ENCODE measurements at regions not wholly inside any gene's neighbourhood (a gene's known extent, or its start where the extent isn't known, plus 50 kb on each side); places are given as distances from the start of the nearest gene placed in this dataset.
"Not testable (repeated sequence)": the region's sequence is repeated elsewhere in the genome, so short reads cannot be mapped to it uniquely, and the experiment has no call there.

DNA sequence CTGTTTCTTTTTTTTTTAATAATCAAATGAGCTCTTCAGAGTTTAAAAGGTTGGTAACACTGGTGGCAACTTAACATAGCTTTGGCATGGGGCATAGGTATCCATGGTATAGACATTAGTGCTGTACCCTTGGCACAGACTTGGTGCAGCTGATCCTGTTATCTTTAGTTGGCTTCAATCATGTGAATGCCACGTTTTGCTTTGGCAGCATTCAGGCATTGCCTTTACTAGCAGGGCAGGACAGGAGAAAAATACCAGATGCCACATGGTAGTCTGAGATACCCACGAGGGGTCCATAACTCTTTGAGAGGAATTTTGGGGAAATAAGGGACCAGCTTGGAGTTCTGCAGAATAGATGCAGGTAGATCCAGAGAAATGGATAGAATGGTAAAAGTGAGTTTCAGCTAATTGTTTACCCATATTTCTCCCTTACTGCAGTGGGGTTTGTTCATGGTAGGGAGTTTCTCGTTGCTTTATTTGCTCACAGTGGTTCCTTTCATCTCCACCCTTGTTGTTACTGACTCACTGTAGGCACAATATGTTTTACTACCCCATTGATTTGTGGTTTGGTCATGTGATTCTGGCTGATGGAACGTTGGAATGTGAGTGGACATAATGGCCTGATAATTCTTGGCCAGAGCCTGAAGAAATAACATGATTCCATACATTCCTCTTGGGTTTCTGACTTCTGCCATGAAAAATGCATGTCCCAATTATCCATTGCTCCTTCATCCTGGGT lies 342.7 kb downstream of the GLUD2 start:
- no peak overlapping the region for H3K27ac ChIP-seq
- H3K4me3 ChIP-seq = no peak overlapping the region

DNA sequence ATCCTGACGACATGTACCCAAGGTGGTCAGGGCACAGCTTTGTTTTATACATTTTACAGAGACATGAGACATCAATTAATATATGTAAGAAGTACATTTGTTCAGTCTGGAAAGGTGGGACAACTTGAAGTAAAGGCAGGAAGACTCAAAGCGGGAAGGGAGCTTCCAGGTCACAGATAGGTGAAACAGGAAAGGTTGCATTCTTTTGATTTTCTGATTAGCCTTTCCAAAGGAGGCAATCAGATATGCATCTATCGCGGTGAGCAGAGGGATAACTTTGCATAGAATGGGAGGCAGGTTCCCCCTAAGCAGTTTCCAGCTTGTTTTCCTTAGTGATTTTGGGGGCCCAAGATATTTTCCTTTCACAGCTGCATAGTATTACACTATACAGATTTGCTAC lies 358.4 kb downstream of the GLUD2 start:
- H3K27ac ChIP-seq = no peak overlapping the region
- TF ChIP-seq CTCF (IDR thresholded peaks at IDR 0.05) = no peak
- DNase-seq (ENCODE audit: low spot score) = no peak
- H3K4me3 ChIP-seq = no peak overlapping the region

More for the DNA sequence above, 342.7 kb downstream of the GLUD2 start:
- TF ChIP-seq CTCF (IDR thresholded peaks at IDR 0.05) = no peak
- no peak for DNase-seq (ENCODE audit: low spot score)

DNA sequence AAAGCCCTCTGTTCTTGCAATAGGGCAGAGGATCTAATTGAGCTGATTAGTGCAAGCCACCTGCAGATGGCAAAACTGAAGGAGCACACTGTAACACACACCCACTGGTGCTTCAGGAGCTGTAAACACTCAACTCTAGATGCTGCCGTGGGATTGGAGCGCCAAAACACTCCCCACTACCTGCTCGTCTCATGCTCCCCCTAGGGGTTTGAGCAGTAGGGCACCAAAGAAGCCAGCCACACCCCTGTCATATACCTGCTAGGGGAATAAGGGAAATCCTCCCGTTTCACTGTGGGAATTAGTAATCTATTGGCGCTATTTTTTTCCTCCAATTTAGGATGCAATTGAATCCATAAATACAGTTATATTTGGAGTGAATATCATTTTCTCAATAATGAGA lies 360.2 kb downstream of the GLUD2 start:
- no peak for TF ChIP-seq CTCF (IDR thresholded peaks at IDR 0.05)
- no peak overlapping the region for H3K27ac ChIP-seq
- no peak for DNase-seq (ENCODE audit: low spot score)
- no peak overlapping the region for H3K4me3 ChIP-seq

DNA sequence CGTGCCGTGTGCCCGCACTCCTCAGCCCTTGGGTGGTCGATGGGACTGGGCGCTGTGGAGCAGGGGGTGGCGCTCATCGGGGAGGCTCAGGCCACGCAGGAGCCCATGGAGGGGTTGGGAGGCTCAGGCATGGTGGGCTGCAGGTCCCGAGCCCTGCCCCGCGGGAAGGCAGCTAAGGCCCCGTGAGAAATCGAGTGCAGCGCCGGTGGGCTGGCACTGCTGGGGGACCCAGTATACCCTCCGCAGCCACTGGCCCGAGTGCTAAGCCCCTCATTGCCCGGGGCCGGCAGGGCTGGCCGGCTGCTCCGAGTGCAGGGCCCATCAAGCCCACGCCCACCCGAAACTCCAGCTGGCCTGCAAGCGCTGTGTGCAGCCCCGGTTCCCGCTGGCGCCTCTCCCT lies 384.1 kb downstream of the GLUD2 start:
- H3K4me3 ChIP-seq; H3K27ac ChIP-seq; DNase-seq (ENCODE audit: low spot score): not testable (repeated sequence)

DNA sequence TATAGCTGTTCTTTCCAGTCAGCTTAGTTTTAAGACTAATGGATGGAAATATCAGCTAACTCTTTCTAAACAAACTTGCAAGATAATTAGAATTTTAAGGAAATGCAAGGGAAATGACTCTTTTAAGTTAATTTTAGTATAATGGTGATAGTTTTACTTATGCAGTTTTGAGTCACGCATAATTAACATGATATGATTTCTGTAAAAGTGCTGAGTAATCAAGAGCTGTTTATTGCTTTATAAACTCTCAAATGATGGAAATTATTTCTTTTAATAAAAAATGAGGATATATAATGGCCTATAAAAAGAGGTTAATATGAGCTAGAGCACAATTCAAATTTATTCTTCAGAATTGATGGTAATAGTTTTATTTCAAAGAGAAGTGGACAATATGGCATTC lies 385.9 kb downstream of the GLUD2 start:
- no peak for DNase-seq (ENCODE audit: low spot score)
- Histone ChIP-seq H3K27ac (no peak overlapping the region), H3K4me3 (no peak overlapping the region)
- TF ChIP-seq CTCF (IDR thresholded peaks at IDR 0.05) = no peak

- DNase-seq (ENCODE audit: low spot score); H3K4me3 ChIP-seq; H3K27ac ChIP-seq: not testable (repeated sequence)
These were observed 390.3 kb downstream of the GLUD2 start for GRCh38 chrX:121437666-121438065.

GRCh38 chrX:121455890-121456289 lies 408.5 kb downstream of the GLUD2 start:
- no peak for TF ChIP-seq CTCF (IDR thresholded peaks at IDR 0.05)
- no peak for DNase-seq (ENCODE audit: low spot score)

DNA sequence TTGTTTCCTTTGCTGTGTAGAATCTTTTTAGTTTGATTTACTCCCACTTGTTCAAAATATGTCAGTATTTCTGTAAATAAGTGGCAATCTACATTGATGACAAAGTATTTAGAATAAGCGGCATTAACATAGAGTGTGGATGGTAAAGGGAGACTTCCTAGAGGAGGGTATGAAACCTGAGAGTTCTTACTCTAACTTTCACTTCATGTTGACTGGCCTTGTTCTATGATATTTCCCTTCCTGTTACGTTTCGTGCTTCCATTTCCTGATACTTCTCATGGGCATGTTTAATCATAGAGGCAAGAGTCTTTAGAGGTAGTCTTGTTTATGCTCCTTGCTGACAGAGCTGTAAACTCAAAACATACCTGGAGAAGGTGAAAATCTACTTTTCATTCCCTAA lies 408.9 kb downstream of the GLUD2 start:
- DNase-seq (ENCODE audit: low spot score) = no peak
- TF ChIP-seq CTCF (IDR thresholded peaks at IDR 0.05) = no peak
- no peak overlapping the region for H3K4me3 ChIP-seq
- H3K27ac ChIP-seq = no peak overlapping the region

More at GRCh38 chrX:121455890-121456289, 408.5 kb downstream of the GLUD2 start:
- no peak overlapping the region for H3K4me3 ChIP-seq
- H3K27ac ChIP-seq = no peak overlapping the region

All from coronary artery (tissue), 2 donors.